ENCODE measurements at regions not wholly inside any gene's neighbourhood (a gene's known extent, or its start where the extent isn't known, plus 50 kb on each side); places are given as distances from the start of the nearest gene placed in this dataset.

GRCh38 chr2:5970347-5970746 is 278.2 kb downstream of the SOX11 start:
- H3K27ac Mint-ChIP-seq = no peak overlapping the region

More at GRCh38 chr2:5970347-5970746, 278.2 kb downstream of the SOX11 start:
- Histone ChIP-seq H3K79me2 (ENCODE audit: insufficient read depth, low read length) (no peaks in the 10 kb centered on the region), H4K20me1 (ENCODE audit: control insufficient read depth, insufficient read depth, insufficient read length) (no peaks in the 10 kb centered on the region), H2BK20ac (ENCODE audit: low read depth, low read length, poor library complexity, severe bottlenecking) (no peak overlapping the region), H3K9ac (ENCODE audit: extremely low read depth, insufficient read length, low read length) (no peak overlapping the region), H2BK15ac (ENCODE audit: low read depth, low read length) (no peak overlapping the region), H3K4me1 (ENCODE audit: insufficient read depth, low read length) (no peaks in the 10 kb centered on the region), H2BK5ac (ENCODE audit: insufficient read length, low read length) (no peak overlapping the region), H3K18ac (ENCODE audit: insufficient read length, low read depth, low read length) (no peak overlapping the region), H3K56ac (ENCODE audit: insufficient read length, low read depth, low read length) (no peak overlapping the region), H3K23me2 (ENCODE audit: insufficient read length, low read depth, low read length, poor library complexity, severe bottlenecking) (no peaks in the 10 kb centered on the region), H3K4ac (ENCODE audit: low read depth, low read length) (no peak overlapping the region), H3K79me1 (ENCODE audit: insufficient read depth, low read depth, low read length, poor library complexity, severe bottlenecking) (no peaks in the 10 kb centered on the region), H3K9me3 (ENCODE audit: control insufficient read depth, low read depth, low read length) (no peaks in the 10 kb centered on the region), H4K5ac (ENCODE audit: insufficient read length, low read depth, low read length) (no peak overlapping the region), H4K8ac (replicated peaks; ENCODE audit: insufficient read length, low read depth, low read length) (no peak overlapping the region), H3T11ph (ENCODE audit: low read length) (no peak overlapping the region), H2AK5ac (ENCODE audit: insufficient read length, low read length) (no peak overlapping the region), H3K14ac (ENCODE audit: insufficient read depth, low read length) (no peak overlapping the region), H3K27me3 (ENCODE audit: insufficient read depth, low read length) (no peaks in the 10 kb centered on the region), H4K91ac (ENCODE audit: insufficient read length, low read depth, low read length) (no peak overlapping the region), H2BK12ac (ENCODE audit: insufficient read length, low read depth, low read length) (no peak overlapping the region), H3K27ac (ENCODE audit: insufficient read length, low read depth, low read length) (no peak overlapping the region), H3K23ac (ENCODE audit: insufficient read length, low read depth, low read length) (no peak overlapping the region), H2BK120ac (ENCODE audit: low read depth, low read length, poor library complexity, severe bottlenecking) (no peak overlapping the region), H2AFZ (ENCODE audit: low read length) (no peak overlapping the region), H3K4me2 (ENCODE audit: insufficient read depth, insufficient read length, low read length) (no peak overlapping the region)
- DNase-seq = no peak
- WGBS (ENCODE audit: extremely low coverage, insufficient read length, low lambda C conversion rate) = no CpG with 5 or more reads among the region's 4 CpGs
- Mint-ChIP-seq H3K9me3 (peaks cover 0 to 6% of the 10 kb centered on the region in 2 experiments; a peak in 2 of 5 replicates), H3K36me3 (ENCODE audit: insufficient read depth in 1 of 3, low read depth in 3 of 3) (peaks cover 0 to 12% (median 1%) of the 10 kb centered on the region in 3 experiments; a peak in 2 of 7 replicates), H3K27me3 (ENCODE audit: low read depth) (no peaks in the 10 kb centered on the region; the same call in none of the 2 replicates), H3K4me3 (no peak overlapping the region), H3K4me1 (peaks cover 22 to 26% of the 10 kb centered on the region in 2 experiments)
- TF ChIP-seq, protein P1, sequence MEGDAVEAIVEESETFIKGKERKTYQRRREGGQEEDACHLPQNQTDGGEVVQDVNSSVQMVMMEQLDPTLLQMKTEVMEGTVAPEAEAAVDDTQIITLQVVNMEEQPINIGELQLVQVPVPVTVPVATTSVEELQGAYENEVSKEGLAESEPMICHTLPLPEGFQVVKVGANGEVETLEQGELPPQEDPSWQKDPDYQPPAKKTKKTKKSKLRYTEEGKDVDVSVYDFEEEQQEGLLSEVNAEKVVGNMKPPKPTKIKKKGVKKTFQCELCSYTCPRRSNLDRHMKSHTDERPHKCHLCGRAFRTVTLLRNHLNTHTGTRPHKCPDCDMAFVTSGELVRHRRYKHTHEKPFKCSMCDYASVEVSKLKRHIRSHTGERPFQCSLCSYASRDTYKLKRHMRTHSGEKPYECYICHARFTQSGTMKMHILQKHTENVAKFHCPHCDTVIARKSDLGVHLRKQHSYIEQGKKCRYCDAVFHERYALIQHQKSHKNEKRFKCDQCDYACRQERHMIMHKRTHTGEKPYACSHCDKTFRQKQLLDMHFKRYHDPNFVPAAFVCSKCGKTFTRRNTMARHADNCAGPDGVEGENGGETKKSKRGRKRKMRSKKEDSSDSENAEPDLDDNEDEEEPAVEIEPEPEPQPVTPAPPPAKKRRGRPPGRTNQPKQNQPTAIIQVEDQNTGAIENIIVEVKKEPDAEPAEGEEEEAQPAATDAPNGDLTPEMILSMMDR (conservative IDR thresholded peaks at IDR 0.05) = no peak

Data from H9 (cell line).